Adrenal gland (tissue), 5 donors: ENCODE measurements at regions not wholly inside any gene's neighbourhood (a gene's known extent, or its start where the extent isn't known, plus 50 kb on each side); places are given as distances from the start of the nearest gene placed in this dataset.

Experiments
- POLR2A ChIP-seq, 2 donors: fragments of 450-650 bp; IDR thresholded peaks; one replicate each; pipeline ENCODE4 v1.6.1; 2017; ENCODE audit warnings: antibody characterized with exemption in 2 of 2, mild to moderate bottlenecking in 2 of 2, moderate library complexity in 1 of 2
- TF ChIP-seq, protein P1 (sequence below), 6 experiments: fragments of 450-650 bp in 4 of 6; fragments of 200-600 bp in 2 of 6; sonication (generic) in 1 of 6; IDR thresholded peaks; 1 replicate in 5 of 6; 2 replicates in 1 of 6; pipeline versions ENCODE4 v1.5.1 to v1.8.0; 2016 to 2021; ENCODE audit warnings: antibody characterized with exemption in 6 of 6, mild to moderate bottlenecking in 2 of 6, moderate library complexity in 1 of 6
- donor health status: DM: no; HTN: no; CAD: no.

DNA sequence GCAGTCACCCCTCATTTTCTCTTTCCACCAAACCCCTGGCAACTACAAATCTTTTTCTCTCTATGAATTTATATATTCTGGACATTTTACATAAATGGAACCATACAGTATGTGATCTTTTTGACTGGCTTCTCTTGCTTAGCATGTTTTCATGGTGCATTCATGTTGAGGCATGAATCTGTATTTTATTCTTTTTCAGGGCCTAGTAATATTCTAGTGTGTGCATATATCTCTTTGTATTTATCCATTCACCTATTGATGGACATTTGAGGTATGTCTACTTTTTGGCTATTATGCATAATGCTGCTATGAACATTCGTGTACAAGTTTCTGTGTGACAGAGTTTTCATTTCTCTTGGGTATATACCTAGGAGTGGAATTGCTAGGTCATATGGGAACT is 78.2 kb downstream of the HACD1 start:
- TF ChIP-seq, protein P1, sequence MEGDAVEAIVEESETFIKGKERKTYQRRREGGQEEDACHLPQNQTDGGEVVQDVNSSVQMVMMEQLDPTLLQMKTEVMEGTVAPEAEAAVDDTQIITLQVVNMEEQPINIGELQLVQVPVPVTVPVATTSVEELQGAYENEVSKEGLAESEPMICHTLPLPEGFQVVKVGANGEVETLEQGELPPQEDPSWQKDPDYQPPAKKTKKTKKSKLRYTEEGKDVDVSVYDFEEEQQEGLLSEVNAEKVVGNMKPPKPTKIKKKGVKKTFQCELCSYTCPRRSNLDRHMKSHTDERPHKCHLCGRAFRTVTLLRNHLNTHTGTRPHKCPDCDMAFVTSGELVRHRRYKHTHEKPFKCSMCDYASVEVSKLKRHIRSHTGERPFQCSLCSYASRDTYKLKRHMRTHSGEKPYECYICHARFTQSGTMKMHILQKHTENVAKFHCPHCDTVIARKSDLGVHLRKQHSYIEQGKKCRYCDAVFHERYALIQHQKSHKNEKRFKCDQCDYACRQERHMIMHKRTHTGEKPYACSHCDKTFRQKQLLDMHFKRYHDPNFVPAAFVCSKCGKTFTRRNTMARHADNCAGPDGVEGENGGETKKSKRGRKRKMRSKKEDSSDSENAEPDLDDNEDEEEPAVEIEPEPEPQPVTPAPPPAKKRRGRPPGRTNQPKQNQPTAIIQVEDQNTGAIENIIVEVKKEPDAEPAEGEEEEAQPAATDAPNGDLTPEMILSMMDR (IDR thresholded peaks at IDR 0.05), result no peak
- no peak for TF ChIP-seq POLR2A (IDR thresholded peaks at IDR 0.05)
